Gastroesophageal sphincter (tissue), 4 donors: ENCODE measurements at regions not wholly inside any gene's neighbourhood (a gene's known extent, or its start where the extent isn't known, plus 50 kb on each side); places are given as distances from the start of the nearest gene placed in this dataset.

Experiments
- ATAC-seq: fragments of 150-250 bp; one replicate; pipeline ENCODE4 v1.9.1; 2016; ENCODE audit warnings: mild to moderate bottlenecking, moderate library complexity
- H3K27ac ChIP-seq, 4 donors: fragments of 200-600 bp; sonication (generic) in 3 of 4; 1 replicate in 3 of 4; 2 replicates in 1 of 4; pipeline ENCODE4 v1.5.1; 2016 to 2019
- H3K27me3 ChIP-seq: fragments of 200-600 bp; sonication (generic); one replicate; pipeline ENCODE4 v1.5.1; 2019
- H3K36me3 ChIP-seq, 2 donors: fragments of 200-600 bp; sonication (generic); one replicate each; pipeline ENCODE4 v1.5.1; 2019; ENCODE audit warnings: control low read depth in 1 of 2
- H3K4me1 ChIP-seq, 3 donors: fragments of 200-600 bp; sonication (generic); 1 replicate in 2 of 3; 2 replicates in 1 of 3; pipeline ENCODE4 v1.5.1; 2016 to 2019; ENCODE audit warnings: control low read depth in 2 of 3
- H3K4me3 ChIP-seq, 2 donors: fragments of 200-600 bp; sonication (generic); one replicate each; pipeline ENCODE4 v1.5.1; 2019; ENCODE audit warnings: mild to moderate bottlenecking in 1 of 2, moderate library complexity in 1 of 2
- H3K9me3 ChIP-seq, 3 donors: fragments of 200-600 bp; sonication (generic); one replicate each; pipeline ENCODE4 v1.5.1; 2017 to 2019; ENCODE audit warnings: control low read depth in 2 of 3
- EP300 ChIP-seq: sonication (generic); formaldehyde crosslinking; IDR thresholded peaks from one replicate; pipeline ENCODE4 v1.6.1; 2017; ENCODE audit warnings: antibody characterized with exemption, mild to moderate bottlenecking
- POLR2A ChIP-seq, 2 donors: fragments of 450-650 bp; IDR thresholded peaks; one replicate each; pipeline ENCODE4 v1.6.1; 2017; ENCODE audit warnings: antibody characterized with exemption in 2 of 2, mild to moderate bottlenecking in 2 of 2, moderate library complexity in 1 of 2
- WGBS, 2 donors: methylation state at CpG; one replicate each; pipeline ENCODE4 v1.1.5; 2018; ENCODE audit warnings: low coverage in 1 of 2; 5-methylcytosine and 5-hydroxymethylcytosine counted together
- small RNA-seq, 4 donors: library from RNA; depleted of rRNA; stranded (forward); fragments of <200 nt; gene quantifications; one replicate each; pipeline ENCODE3, GENCODE V24; 2016

- Histone ChIP-seq H3K36me3 (no peaks in the 10 kb centered on the region), H3K27ac (no peak overlapping the region), H3K27me3 (peaks cover 46% of the 10 kb centered on the region), H3K9me3 (no peaks in the 10 kb centered on the region), H3K4me3 (no peak overlapping the region), H3K4me1 (peaks cover 0 to 13% (median 0%) of the 10 kb centered on the region in 3 donors)
- TF ChIP-seq POLR2A (IDR thresholded peaks at IDR 0.05) (no peak), EP300 (no peak)
- ATAC-seq: no peak
- 91 to 92% methylated on average over 3 to 5 of the region's 9 CpGs for WGBS, 2 donors
Observed at GRCh38 chr12:114733919-114734318, 49.9 kb upstream of the TBX3 start.

Small RNA genes in the stretch of these regions (small RNA-seq; reads per million reads assigned to genes)
- gene AC009804.1 (0 reads per million in 4 donors), gene RF00275 (0 reads per million in 4 donors), gene RF00443 (0 reads per million in 4 donors), gene RN7SL865P (0 reads per million in 4 donors)
